OCI-LY1 (cell line): ENCODE measurements at regions not wholly inside any gene's neighbourhood (a gene's known extent, or its start where the extent isn't known, plus 50 kb on each side); places are given as distances from the start of the nearest gene placed in this dataset.

Experiments used
- H2AFZ ChIP-seq: fragments of 200-600 bp; sonication (generic), shearing (Covaris generic); 2 replicates; pipeline ENCODE4 v1.6.0; 2014; ENCODE audit warnings: antibody characterized with exemption, mild to moderate bottlenecking, low read length
- H3F3A ChIP-seq: fragments of 200-600 bp; sonication (generic), shearing (Covaris generic); 2 replicates; pipeline ENCODE4 v1.6.0; 2014; ENCODE audit warnings: mild to moderate bottlenecking, antibody characterized with exemption, low read length, moderate library complexity; ENCODE audit not compliant: insufficient read depth
- H3K27ac ChIP-seq: fragments of 200-600 bp; sonication (generic); 2 replicates; pipeline ENCODE4 v1.5.1; 2014; ENCODE audit warnings: low read length, mixed run types, mild to moderate bottlenecking, low read depth; ENCODE audit not compliant: poor library complexity, severe bottlenecking
- H3K27me3 ChIP-seq: fragments of 200-600 bp; sonication (generic); 2 replicates; pipeline ENCODE4 v1.6.0; 2014; ENCODE audit warnings: antibody characterized with exemption, mild to moderate bottlenecking, low read length, moderate library complexity; ENCODE audit not compliant: insufficient read depth
- H3K36me3 ChIP-seq: fragments of 200-600 bp; sonication (generic); 2 replicates; pipeline ENCODE4 v1.6.1; 2014; ENCODE audit warnings: mild to moderate bottlenecking, antibody characterized with exemption, low read length, moderate library complexity, mixed read lengths; ENCODE audit not compliant: insufficient read depth
- H3K4me1 ChIP-seq: fragments of 200-600 bp; sonication (generic); 2 replicates; pipeline ENCODE4 v1.5.1; 2014; ENCODE audit warnings: mild to moderate bottlenecking, low read length, moderate library complexity; ENCODE audit not compliant: insufficient read depth, severe bottlenecking
- H3K4me2 ChIP-seq: fragments of 200-600 bp; sonication (generic), shearing (Covaris generic); 2 replicates; pipeline ENCODE4 v1.6.1; 2014; ENCODE audit warnings: low read length
- H3K4me3 ChIP-seq: fragments of 200-600 bp; sonication (generic); 2 replicates; pipeline ENCODE4 v1.5.1; 2014; ENCODE audit warnings: low read length, low read depth, mild to moderate bottlenecking, mixed read lengths; ENCODE audit not compliant: poor library complexity, severe bottlenecking
- H3K79me2 ChIP-seq: fragments of 200-600 bp; shearing (Covaris generic); 2 replicates; pipeline ENCODE4 v1.6.1; 2016; ENCODE audit warnings: mixed run types, low read length, mixed read lengths; ENCODE audit not compliant: insufficient read depth
- H3K9ac ChIP-seq: fragments of 200-600 bp; sonication (generic), shearing (Covaris generic); 2 replicates; pipeline ENCODE4 v1.6.1; 2014; ENCODE audit warnings: mild to moderate bottlenecking, low read length, mixed read lengths
- H3K9me2 ChIP-seq: fragments of 200-600 bp; sonication (generic), shearing (Covaris generic); 2 replicates; pipeline ENCODE4 v1.6.1; 2014; ENCODE audit warnings: low read depth, mild to moderate bottlenecking, low read length, mixed read lengths
- H3K9me3 ChIP-seq: fragments of 200-600 bp; shearing (Covaris generic); 2 replicates; pipeline ENCODE4 v1.6.1; 2014; ENCODE audit warnings: low read length, mixed read lengths
- H4K20me1 ChIP-seq: fragments of 200-600 bp; sonication (generic), shearing (Covaris generic); 2 replicates; pipeline ENCODE4 v1.6.0; 2016; ENCODE audit warnings: mild to moderate bottlenecking, low read length; ENCODE audit not compliant: insufficient read depth
- EZH2 ChIP-seq: fragments of 200-600 bp; sonication (generic), shearing (Covaris generic); IDR thresholded peaks from 2 replicates; pipeline ENCODE4 v1.8.0; 2017; ENCODE audit warnings: borderline replicate concordance, mixed run types, mild to moderate bottlenecking, antibody characterized with exemption, low read length, moderate library complexity, mixed read lengths
- TF ChIP-seq, protein P1 (sequence below): fragments of 200-600 bp; sonication (generic), shearing (Covaris generic); IDR thresholded peaks from 2 replicates; pipeline ENCODE4 v1.5.1; 2017; ENCODE audit warnings: mild to moderate bottlenecking, antibody characterized with exemption, low read length, moderate library complexity, mixed read lengths

DNA sequence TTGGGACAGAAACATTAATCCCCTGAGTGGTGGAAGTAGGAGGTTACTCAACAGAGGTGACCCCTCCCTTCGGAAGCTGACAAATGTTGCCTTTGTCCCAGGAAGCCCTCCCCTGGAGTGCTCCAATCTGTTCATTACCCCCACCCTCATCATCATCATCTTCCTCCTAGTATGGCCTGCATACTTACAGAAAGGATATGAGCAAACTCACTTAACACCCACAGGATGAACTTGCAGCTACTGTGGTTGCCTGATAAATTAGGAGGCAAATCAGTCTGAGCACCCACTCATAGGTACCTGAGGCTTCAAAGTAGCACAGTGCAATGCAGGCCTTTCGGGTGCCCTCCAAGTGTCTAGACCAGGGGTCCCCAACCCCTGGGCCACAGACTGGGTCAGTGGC, 236.7 kb upstream of the GATB start:
- Histone ChIP-seq H3K4me3 (no peak overlapping the region), H3K27ac (no peak overlapping the region), H3K79me2 (no peaks in the 10 kb centered on the region), H3K4me1 (no peaks in the 10 kb centered on the region), H3K36me3 (no peaks in the 10 kb centered on the region), H3F3A (no peaks in the 10 kb centered on the region), H4K20me1 (no peaks in the 10 kb centered on the region), H2AFZ (no peak overlapping the region), H3K4me2 (no peak overlapping the region), H3K9me3 (no peaks in the 10 kb centered on the region), H3K9me2 (no peaks in the 10 kb centered on the region), H3K27me3 (no peaks in the 10 kb centered on the region), H3K9ac (no peak overlapping the region)
- TF ChIP-seq EZH2 = no peak
- TF ChIP-seq, protein P1, sequence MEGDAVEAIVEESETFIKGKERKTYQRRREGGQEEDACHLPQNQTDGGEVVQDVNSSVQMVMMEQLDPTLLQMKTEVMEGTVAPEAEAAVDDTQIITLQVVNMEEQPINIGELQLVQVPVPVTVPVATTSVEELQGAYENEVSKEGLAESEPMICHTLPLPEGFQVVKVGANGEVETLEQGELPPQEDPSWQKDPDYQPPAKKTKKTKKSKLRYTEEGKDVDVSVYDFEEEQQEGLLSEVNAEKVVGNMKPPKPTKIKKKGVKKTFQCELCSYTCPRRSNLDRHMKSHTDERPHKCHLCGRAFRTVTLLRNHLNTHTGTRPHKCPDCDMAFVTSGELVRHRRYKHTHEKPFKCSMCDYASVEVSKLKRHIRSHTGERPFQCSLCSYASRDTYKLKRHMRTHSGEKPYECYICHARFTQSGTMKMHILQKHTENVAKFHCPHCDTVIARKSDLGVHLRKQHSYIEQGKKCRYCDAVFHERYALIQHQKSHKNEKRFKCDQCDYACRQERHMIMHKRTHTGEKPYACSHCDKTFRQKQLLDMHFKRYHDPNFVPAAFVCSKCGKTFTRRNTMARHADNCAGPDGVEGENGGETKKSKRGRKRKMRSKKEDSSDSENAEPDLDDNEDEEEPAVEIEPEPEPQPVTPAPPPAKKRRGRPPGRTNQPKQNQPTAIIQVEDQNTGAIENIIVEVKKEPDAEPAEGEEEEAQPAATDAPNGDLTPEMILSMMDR = no peak

DNA sequence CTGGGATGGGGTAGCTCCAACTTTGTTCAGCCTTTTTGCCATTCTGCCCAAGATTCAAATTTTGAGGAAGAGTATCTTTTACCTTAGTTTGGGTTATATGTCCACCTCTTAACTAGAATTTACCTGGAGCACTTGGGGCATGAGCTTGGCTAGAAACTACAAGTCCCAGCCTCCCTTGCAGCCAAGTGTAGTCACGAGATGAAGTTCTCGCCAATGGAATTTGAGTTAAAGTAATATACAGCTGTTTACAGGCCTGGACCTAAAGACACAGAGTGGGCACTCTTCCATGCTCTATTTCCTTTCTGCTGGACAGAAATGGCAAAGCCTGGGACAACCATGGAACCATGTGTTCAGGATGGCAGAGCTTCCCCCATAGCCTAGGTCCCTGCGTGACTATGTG, 233.6 kb upstream of the GATB start:
- TF ChIP-seq, protein P1 = no peak
- TF ChIP-seq EZH2 = no peak
- H3K79me2 ChIP-seq = no peaks in the 10 kb centered on the region

DNA sequence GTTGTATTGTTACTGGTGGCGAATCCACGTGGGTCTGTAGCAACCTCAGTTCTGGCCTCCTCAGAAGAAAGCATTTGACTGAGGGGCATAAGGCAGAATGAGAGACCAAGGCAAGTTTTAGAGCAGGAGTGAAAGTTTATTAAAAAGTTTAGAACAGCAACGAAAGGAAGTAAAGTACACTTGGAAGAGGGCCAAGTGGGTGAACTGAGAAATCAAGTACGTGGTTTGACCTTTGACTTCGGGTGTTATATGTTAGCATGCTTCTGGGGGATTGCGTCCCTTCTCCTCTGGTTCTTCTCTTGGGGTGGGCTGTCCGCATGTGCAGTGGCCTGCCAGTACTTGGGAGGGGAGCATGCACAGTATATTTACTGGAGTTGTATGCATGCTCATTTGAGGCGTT, 232.7 kb upstream of the GATB start:
- no peak overlapping the region for H3K27ac ChIP-seq
- no peaks in the 10 kb centered on the region for H3K4me1 ChIP-seq
- H3K9me2 ChIP-seq = no peaks in the 10 kb centered on the region
- no peak overlapping the region for H2AFZ ChIP-seq
- H3F3A ChIP-seq = no peaks in the 10 kb centered on the region
- no peaks in the 10 kb centered on the region for H3K9me3 ChIP-seq
- no peaks in the 10 kb centered on the region for H3K79me2 ChIP-seq
- no peaks in the 10 kb centered on the region for H4K20me1 ChIP-seq
- H3K36me3 ChIP-seq = no peaks in the 10 kb centered on the region
- TF ChIP-seq EZH2 = no peak
- TF ChIP-seq, protein P1 = no peak
- no peak overlapping the region for H3K9ac ChIP-seq
- H3K27me3 ChIP-seq = no peaks in the 10 kb centered on the region
- H3K4me2 ChIP-seq = no peak overlapping the region
- H3K4me3 ChIP-seq = no peak overlapping the region

More for the DNA sequence above, 233.6 kb upstream of the GATB start:
- no peak overlapping the region for H3K4me2 ChIP-seq
- H3K9me3 ChIP-seq = no peaks in the 10 kb centered on the region
- H3K36me3 ChIP-seq = no peaks in the 10 kb centered on the region
- H3F3A ChIP-seq = no peaks in the 10 kb centered on the region
- H3K9me2 ChIP-seq = no peaks in the 10 kb centered on the region
- H3K4me1 ChIP-seq = no peaks in the 10 kb centered on the region
- no peak overlapping the region for H3K4me3 ChIP-seq
- H4K20me1 ChIP-seq = no peaks in the 10 kb centered on the region
- no peak overlapping the region for H2AFZ ChIP-seq
- no peak overlapping the region for H3K9ac ChIP-seq
- no peaks in the 10 kb centered on the region for H3K27me3 ChIP-seq
- H3K27ac ChIP-seq = no peak overlapping the region
